ENCODE measurements at regions not wholly inside any gene's neighbourhood (a gene's known extent, or its start where the extent isn't known, plus 50 kb on each side); places are given as distances from the start of the nearest gene placed in this dataset.

DNA sequence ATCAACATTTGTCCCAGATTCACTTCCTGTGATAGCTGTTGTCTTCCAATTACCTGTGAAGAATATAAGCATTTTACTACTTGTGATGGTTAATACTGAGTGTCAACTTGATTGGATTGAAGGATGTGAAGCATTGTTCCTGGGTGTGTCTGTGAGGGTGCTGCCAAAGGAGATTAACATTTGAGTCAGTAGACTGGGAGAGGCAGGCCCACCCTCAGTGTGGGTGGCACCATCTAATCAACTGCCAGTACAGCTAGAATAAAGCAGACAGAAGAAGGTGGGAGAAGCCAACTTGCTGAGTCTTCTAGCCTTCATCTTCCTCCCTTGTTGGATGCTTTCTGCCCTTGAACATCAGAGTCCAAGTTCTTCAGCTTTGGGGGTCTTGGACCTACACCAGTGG is 660.4 kb upstream of the GOT2 start:
- Histone ChIP-seq H3K27me3 (ENCODE audit: insufficient read depth, low read depth, severe bottlenecking) (no peaks in the 10 kb centered on the region), H3K36me3 (no peaks in the 10 kb centered on the region), H3K4me3 (ENCODE audit: low read depth, low read length) (no peak overlapping the region), H3K27ac (no peak overlapping the region), H3K9me3 (ENCODE audit: severe bottlenecking) (no peaks in the 10 kb centered on the region)
- no peak for DNase-seq
- TF ChIP-seq, protein P1, sequence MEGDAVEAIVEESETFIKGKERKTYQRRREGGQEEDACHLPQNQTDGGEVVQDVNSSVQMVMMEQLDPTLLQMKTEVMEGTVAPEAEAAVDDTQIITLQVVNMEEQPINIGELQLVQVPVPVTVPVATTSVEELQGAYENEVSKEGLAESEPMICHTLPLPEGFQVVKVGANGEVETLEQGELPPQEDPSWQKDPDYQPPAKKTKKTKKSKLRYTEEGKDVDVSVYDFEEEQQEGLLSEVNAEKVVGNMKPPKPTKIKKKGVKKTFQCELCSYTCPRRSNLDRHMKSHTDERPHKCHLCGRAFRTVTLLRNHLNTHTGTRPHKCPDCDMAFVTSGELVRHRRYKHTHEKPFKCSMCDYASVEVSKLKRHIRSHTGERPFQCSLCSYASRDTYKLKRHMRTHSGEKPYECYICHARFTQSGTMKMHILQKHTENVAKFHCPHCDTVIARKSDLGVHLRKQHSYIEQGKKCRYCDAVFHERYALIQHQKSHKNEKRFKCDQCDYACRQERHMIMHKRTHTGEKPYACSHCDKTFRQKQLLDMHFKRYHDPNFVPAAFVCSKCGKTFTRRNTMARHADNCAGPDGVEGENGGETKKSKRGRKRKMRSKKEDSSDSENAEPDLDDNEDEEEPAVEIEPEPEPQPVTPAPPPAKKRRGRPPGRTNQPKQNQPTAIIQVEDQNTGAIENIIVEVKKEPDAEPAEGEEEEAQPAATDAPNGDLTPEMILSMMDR (IDR thresholded peaks at IDR 0.05; ENCODE audit: low read depth, low read length) = no peak

DNA sequence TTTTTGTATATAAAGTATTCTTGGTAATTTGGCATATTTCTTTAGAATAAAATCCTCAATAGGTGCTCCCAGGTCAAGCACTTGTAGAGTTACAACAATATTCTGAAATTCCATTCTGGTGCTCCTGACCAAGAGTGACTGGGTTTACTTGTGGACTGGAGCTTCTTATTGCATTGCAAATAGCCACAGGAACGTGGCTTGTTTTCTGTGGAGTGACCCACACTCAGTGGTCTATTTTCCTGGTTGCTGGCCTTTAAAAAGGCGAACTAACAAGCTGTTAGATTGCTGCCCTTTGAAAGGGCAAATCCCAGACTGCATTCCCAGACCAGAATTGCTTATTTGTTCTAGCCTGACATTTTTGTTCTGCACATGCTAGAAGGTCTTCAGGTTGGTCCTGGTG is 658.8 kb upstream of the GOT2 start:
- DNase-seq = no peak
- H3K27ac ChIP-seq = no peak overlapping the region
- no peaks in the 10 kb centered on the region for H3K9me3 ChIP-seq (ENCODE audit: severe bottlenecking)
- no peaks in the 10 kb centered on the region for H3K36me3 ChIP-seq
- H3K4me3 ChIP-seq (ENCODE audit: low read depth, low read length) = no peak overlapping the region
- TF ChIP-seq, protein P1 (IDR thresholded peaks at IDR 0.05; ENCODE audit: low read depth, low read length) = no peak
- no peaks in the 10 kb centered on the region for H3K27me3 ChIP-seq (ENCODE audit: insufficient read depth, low read depth, severe bottlenecking)

DNA sequence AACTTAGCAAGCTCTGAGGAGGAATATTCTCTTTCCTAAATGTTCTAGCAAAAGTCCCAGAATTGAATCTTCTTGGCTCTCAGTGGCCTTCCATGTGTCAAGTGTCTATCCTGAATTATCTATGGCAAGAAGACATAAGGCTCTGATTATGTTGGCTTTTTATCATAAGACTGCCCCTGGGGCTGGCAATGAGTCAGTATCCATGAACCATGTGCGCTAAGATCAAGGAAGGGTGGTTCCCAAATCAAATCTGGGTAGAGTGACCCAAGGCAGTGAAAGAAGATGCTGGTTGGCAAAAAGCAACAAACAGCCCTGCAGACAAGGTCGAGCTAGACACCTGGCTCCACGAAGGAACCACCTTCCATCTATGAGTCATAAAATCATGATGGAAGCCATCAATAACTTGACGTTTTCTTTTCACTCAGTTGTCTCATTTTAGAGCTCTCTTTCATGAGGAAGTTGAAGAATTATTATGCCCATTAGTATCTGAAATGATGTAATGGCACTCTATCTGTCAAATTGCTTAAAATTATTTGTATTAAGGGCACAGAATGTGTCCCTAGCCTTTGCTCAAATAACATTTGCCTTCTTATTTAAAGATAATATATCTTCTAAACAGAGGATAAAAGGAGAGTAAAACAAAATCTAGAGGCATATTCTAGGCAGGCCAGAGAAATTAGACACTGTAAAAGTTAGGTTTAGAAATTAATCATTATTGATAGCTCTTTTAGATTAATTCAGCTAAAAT is 657.7 kb upstream of the GOT2 start:
- H3K36me3 ChIP-seq = no peaks in the 10 kb centered on the region
- H3K27ac ChIP-seq = no peak overlapping the region
- no peak overlapping the region for H3K4me3 ChIP-seq (ENCODE audit: low read depth, low read length)
- no peaks in the 10 kb centered on the region for H3K9me3 ChIP-seq (ENCODE audit: severe bottlenecking)
- TF ChIP-seq, protein P1 (IDR thresholded peaks at IDR 0.05; ENCODE audit: low read depth, low read length) = no peak
- DNase-seq = no peak
- no peaks in the 10 kb centered on the region for H3K27me3 ChIP-seq (ENCODE audit: insufficient read depth, low read depth, severe bottlenecking)

DNA sequence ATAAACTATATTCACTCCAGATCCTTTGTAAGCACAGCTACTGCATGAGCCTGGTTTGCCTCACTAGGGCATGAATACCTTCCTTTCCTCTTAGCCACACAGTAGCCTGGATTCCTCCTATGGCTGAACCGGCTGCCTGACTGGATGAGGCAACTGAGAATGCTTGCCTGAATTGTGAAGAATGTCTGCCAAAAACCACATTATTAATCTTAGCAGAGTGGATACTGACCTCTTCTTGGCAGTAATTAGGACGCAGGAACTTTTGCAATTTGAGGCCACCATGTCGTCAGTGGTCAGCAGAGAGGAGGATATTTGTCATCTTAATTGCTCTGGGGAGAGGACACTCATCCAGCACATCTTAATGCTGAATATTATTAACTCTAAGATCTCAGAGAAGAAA is 651.8 kb upstream of the GOT2 start:
- Histone ChIP-seq H3K4me3 (ENCODE audit: low read depth, low read length) (no peak overlapping the region), H3K27me3 (ENCODE audit: insufficient read depth, low read depth, severe bottlenecking) (no peaks in the 10 kb centered on the region), H3K9me3 (ENCODE audit: severe bottlenecking) (no peaks in the 10 kb centered on the region), H3K27ac (no peak overlapping the region), H3K36me3 (no peaks in the 10 kb centered on the region)
- DNase-seq = no peak
- TF ChIP-seq, protein P1 (IDR thresholded peaks at IDR 0.05; ENCODE audit: low read depth, low read length) = no peak

DNA sequence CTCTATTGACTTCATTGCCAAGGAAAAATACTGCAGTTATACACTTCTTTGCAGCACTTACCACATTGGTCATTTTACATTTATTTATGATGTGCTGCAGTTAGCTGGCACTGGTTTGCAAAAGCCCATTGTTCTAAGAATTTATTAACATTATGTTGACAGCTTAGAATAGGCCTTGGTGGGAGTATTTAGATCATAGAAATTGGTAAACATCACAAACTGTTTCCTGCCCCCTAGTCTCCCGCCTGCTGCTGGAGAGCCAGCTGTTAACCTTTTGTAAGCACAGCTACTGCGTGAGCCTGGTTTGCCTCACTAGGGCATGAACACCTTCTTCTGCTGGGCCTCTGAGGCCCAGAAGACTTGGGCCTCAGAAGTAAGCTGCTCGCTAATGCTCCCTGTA is 651.4 kb upstream of the GOT2 start:
- H3K27ac ChIP-seq = no peak overlapping the region
- no peaks in the 10 kb centered on the region for H3K27me3 ChIP-seq (ENCODE audit: insufficient read depth, low read depth, severe bottlenecking)
- TF ChIP-seq, protein P1 (IDR thresholded peaks at IDR 0.05; ENCODE audit: low read depth, low read length) = no peak
- no peaks in the 10 kb centered on the region for H3K9me3 ChIP-seq (ENCODE audit: severe bottlenecking)
- no peaks in the 10 kb centered on the region for H3K36me3 ChIP-seq
- no peak for DNase-seq
- no peak overlapping the region for H3K4me3 ChIP-seq (ENCODE audit: low read depth, low read length)

DNA sequence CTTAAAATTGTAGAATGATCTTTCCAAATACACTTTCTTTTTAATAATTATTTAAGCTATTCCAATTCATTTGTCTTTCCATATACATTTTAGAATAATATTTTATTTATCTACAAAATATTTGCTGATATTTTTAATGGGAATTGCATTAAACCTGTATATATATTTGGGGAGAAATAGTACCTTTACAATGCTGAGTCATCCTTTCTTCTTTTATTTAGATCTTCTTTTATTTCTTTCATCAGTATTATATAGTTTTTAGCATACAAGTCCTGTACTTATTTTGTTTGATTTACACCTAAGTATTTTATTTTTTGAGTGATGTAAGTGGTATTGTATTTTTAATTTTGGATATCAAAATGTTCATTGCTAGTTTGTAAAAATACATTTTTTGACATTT is 639.5 kb upstream of the GOT2 start:
- Histone ChIP-seq H3K27ac (no peak overlapping the region), H3K9me3 (ENCODE audit: severe bottlenecking) (no peaks in the 10 kb centered on the region), H3K36me3 (no peaks in the 10 kb centered on the region), H3K27me3 (ENCODE audit: insufficient read depth, low read depth, severe bottlenecking) (peaks cover 6% of the 10 kb centered on the region), H3K4me3 (ENCODE audit: low read depth, low read length) (no peak overlapping the region)
- TF ChIP-seq, protein P1 (IDR thresholded peaks at IDR 0.05; ENCODE audit: low read depth, low read length) = no peak
- DNase-seq = no peak

All from WERI-Rb-1 (cell line).